ENCODE measurements at regions not wholly inside any gene's neighbourhood (a gene's known extent, or its start where the extent isn't known, plus 50 kb on each side); places are given as distances from the start of the nearest gene placed in this dataset.

- TF ChIP-seq POLR2AphosphoS5 (IDR thresholded peaks at IDR 0.05): no peak
- TF ChIP-seq EP300 (IDR thresholded peaks at IDR 0.05): no peak
- no peak for TF ChIP-seq CTCF (IDR thresholded peaks at IDR 0.05)
- no peak for TF ChIP-seq POLR2A (IDR thresholded peaks at IDR 0.05)
These were observed 158.8 kb upstream of the SMIM21 start for GRCh38 chr18:75586130-75586889.
